Mesendoderm (in vitro differentiated cells): ENCODE measurements at regions not wholly inside any gene's neighbourhood (a gene's known extent, or its start where the extent isn't known, plus 50 kb on each side); places are given as distances from the start of the nearest gene placed in this dataset.

Experiments used
- DNase-seq: peaks from one replicate; pipeline ENCODE4 v3.0.0; 2013
- H2AK5ac ChIP-seq: 2 replicates; pipeline ENCODE4 v1.6.1; 2013; ENCODE audit warnings: low read length, inconsistent platforms
- H2BK120ac ChIP-seq: 2 replicates; pipeline ENCODE4 v1.6.1; 2013; ENCODE audit warnings: low read depth, mild to moderate bottlenecking, low read length, moderate library complexity, mixed read lengths
- H2BK15ac ChIP-seq: replicated peaks from 2 replicates; pipeline ENCODE4 v1.6.1; 2013; ENCODE audit warnings: low read depth, mild to moderate bottlenecking, moderate library complexity
- H2BK5ac ChIP-seq: 2 replicates; pipeline ENCODE4 v1.6.1; 2013; ENCODE audit warnings: low read length, inconsistent platforms
- H3K18ac ChIP-seq: 2 replicates; pipeline ENCODE4 v1.6.1; 2013; ENCODE audit warnings: mild to moderate bottlenecking, low read length, mixed read lengths
- H3K23ac ChIP-seq: one replicate; pipeline ENCODE4 v1.6.1; 2013; ENCODE audit warnings: low read length
- H3K27ac ChIP-seq: 2 replicates; pipeline ENCODE4 v1.5.1; 2013; ENCODE audit warnings: low read depth, mild to moderate bottlenecking, inconsistent platforms, low read length, moderate library complexity
- H3K27me3 ChIP-seq: 2 replicates; pipeline ENCODE4 v1.6.1; 2013; ENCODE audit warnings: low read length, control low read depth, mild to moderate bottlenecking, inconsistent platforms; ENCODE audit not compliant: insufficient read depth, poor library complexity
- H3K36me3 ChIP-seq: 2 replicates; pipeline ENCODE4 v1.6.1; 2013; ENCODE audit warnings: low read length, inconsistent platforms; ENCODE audit not compliant: control insufficient read depth, insufficient read depth
- H3K4ac ChIP-seq: one replicate; pipeline ENCODE4 v1.6.1; 2013; ENCODE audit warnings: low read depth, mild to moderate bottlenecking, low read length, moderate library complexity
- H3K4me1 ChIP-seq: 2 replicates; pipeline ENCODE4 v1.6.1; 2013; ENCODE audit warnings: low read depth, low read length, inconsistent platforms; ENCODE audit not compliant: control insufficient read depth
- H3K4me2 ChIP-seq: 2 replicates; pipeline ENCODE4 v1.6.1; 2013; ENCODE audit warnings: low read length
- H3K4me3 ChIP-seq: 2 replicates; pipeline ENCODE4 v1.5.1; 2013; ENCODE audit warnings: mild to moderate bottlenecking, low read length
- H3K56ac ChIP-seq: one replicate; pipeline ENCODE4 v1.6.1; 2013; ENCODE audit warnings: low read length
- H3K79me1 ChIP-seq: 2 replicates; pipeline ENCODE4 v1.6.1; 2013; ENCODE audit warnings: low read length, inconsistent platforms
- H3K79me2 ChIP-seq: 2 replicates; pipeline ENCODE4 v1.6.1; 2013; ENCODE audit warnings: mild to moderate bottlenecking, low read length; ENCODE audit not compliant: control insufficient read depth, insufficient read depth
- H3K9ac ChIP-seq: 2 replicates; pipeline ENCODE4 v1.6.1; 2013; ENCODE audit warnings: low read length, inconsistent platforms
- H4K5ac ChIP-seq: one replicate; pipeline ENCODE4 v1.6.1; 2013; ENCODE audit warnings: low read length
- H4K8ac ChIP-seq: one replicate; pipeline ENCODE4 v1.6.1; 2013; ENCODE audit warnings: low read depth, mild to moderate bottlenecking, control low read depth, low read length, moderate library complexity
- WGBS: extraction: QIAGEN DNeasy Blood & Tissue Kit; methylation state at CpG from one replicate; pipeline ENCODE4 v1.1.7; 2013; ENCODE audit warnings: low lambda C conversion rate, missing lambda C conversion rate; ENCODE audit not compliant: insufficient coverage; ENCODE audit errors: extremely low coverage; 5-methylcytosine and 5-hydroxymethylcytosine counted together

- H4K8ac ChIP-seq: no peak overlapping the region
- DNase-seq: no peak
Observed at GRCh38 chr18:34320267-34320666, 95.6 kb upstream of the NOL4 start.

GRCh38 chr18:34321066-34321465, 96.4 kb upstream of the NOL4 start:
- Histone ChIP-seq H3K27ac (no peak overlapping the region), H4K5ac (no peak overlapping the region), H3K4ac (no peak overlapping the region), H2BK15ac (no peak overlapping the region), H2AK5ac (no peak overlapping the region), H3K23ac (no peak overlapping the region), H3K18ac (no peak overlapping the region), H2BK5ac (no peak overlapping the region), H3K4me1 (no peaks in the 10 kb centered on the region), H3K79me2 (no peaks in the 10 kb centered on the region), H3K4me2 (no peak overlapping the region), H2BK120ac (no peak overlapping the region), H3K56ac (no peak overlapping the region), H3K4me3 (no peak overlapping the region), H3K36me3 (no peaks in the 10 kb centered on the region), H4K8ac (no peak overlapping the region), H3K9ac (no peak overlapping the region), H3K79me1 (no peaks in the 10 kb centered on the region), H3K27me3 (no peaks in the 10 kb centered on the region)
- WGBS: no CpG with 5 or more reads among the region's 2 CpGs
- no peak for DNase-seq

More at GRCh38 chr18:34320267-34320666, 95.6 kb upstream of the NOL4 start:
- Histone ChIP-seq H2BK15ac (no peak overlapping the region), H3K79me1 (no peaks in the 10 kb centered on the region), H2AK5ac (no peak overlapping the region), H3K56ac (no peak overlapping the region), H3K4me2 (no peak overlapping the region), H3K9ac (no peak overlapping the region), H4K5ac (no peak overlapping the region), H3K4ac (no peak overlapping the region), H3K79me2 (no peaks in the 10 kb centered on the region), H2BK120ac (no peak overlapping the region), H2BK5ac (no peak overlapping the region), H3K27me3 (no peaks in the 10 kb centered on the region), H3K4me3 (no peak overlapping the region), H3K36me3 (no peaks in the 10 kb centered on the region), H3K23ac (no peak overlapping the region), H3K4me1 (no peaks in the 10 kb centered on the region), H3K27ac (no peak overlapping the region), H3K18ac (no peak overlapping the region)
- no CpG with 5 or more reads among the region's 2 CpGs for WGBS

- Histone ChIP-seq H2BK120ac (no peak overlapping the region), H3K18ac (no peak overlapping the region), H3K79me2 (no peaks in the 10 kb centered on the region), H3K4me3 (no peak overlapping the region), H3K9ac (no peak overlapping the region), H3K79me1 (no peaks in the 10 kb centered on the region), H2BK5ac (no peak overlapping the region), H3K23ac (no peak overlapping the region), H3K4me2 (no peak overlapping the region), H3K4ac (no peak overlapping the region), H3K27ac (no peak overlapping the region), H3K27me3 (no peaks in the 10 kb centered on the region), H2BK15ac (no peak overlapping the region), H2AK5ac (no peak overlapping the region), H4K5ac (no peak overlapping the region), H3K4me1 (no peaks in the 10 kb centered on the region), H3K56ac (no peak overlapping the region), H4K8ac (peak overlapping the region; percentile 76), H3K36me3 (no peaks in the 10 kb centered on the region)
- DNase-seq: peak; percentile 67
- WGBS: no CpG with 5 or more reads among the region's 16 CpGs
Observed at GRCh38 chr18:34322365-34323289, 97.9 kb upstream of the NOL4 start.

GRCh38 chr18:34329840-34330239, 105.1 kb upstream of the NOL4 start:
- Histone ChIP-seq H3K56ac (no peak overlapping the region), H3K79me2 (no peaks in the 10 kb centered on the region), H4K5ac (no peak overlapping the region), H3K18ac (no peak overlapping the region), H3K4ac (no peak overlapping the region), H2BK5ac (no peak overlapping the region), H3K27ac (no peak overlapping the region), H3K9ac (no peak overlapping the region), H2BK15ac (no peak overlapping the region), H3K27me3 (no peaks in the 10 kb centered on the region), H3K36me3 (no peaks in the 10 kb centered on the region), H3K23ac (no peak overlapping the region), H2BK120ac (no peak overlapping the region), H3K4me1 (no peaks in the 10 kb centered on the region), H3K4me3 (no peak overlapping the region), H2AK5ac (no peak overlapping the region), H3K79me1 (no peaks in the 10 kb centered on the region), H4K8ac (no peak overlapping the region), H3K4me2 (no peak overlapping the region)
- WGBS: no CpG with 5 or more reads among the region's 1 CpG
- DNase-seq: no peak

- Histone ChIP-seq H3K23ac (no peak overlapping the region), H3K79me2 (no peaks in the 10 kb centered on the region), H3K27ac (no peak overlapping the region), H2BK5ac (no peak overlapping the region), H2BK15ac (no peak overlapping the region), H4K5ac (no peak overlapping the region), H3K4ac (no peak overlapping the region), H3K4me2 (no peak overlapping the region), H3K79me1 (no peaks in the 10 kb centered on the region), H2BK120ac (no peak overlapping the region), H3K27me3 (no peaks in the 10 kb centered on the region), H3K9ac (no peak overlapping the region), H3K36me3 (no peaks in the 10 kb centered on the region), H3K56ac (no peak overlapping the region), H2AK5ac (no peak overlapping the region), H4K8ac (no peak overlapping the region), H3K18ac (no peak overlapping the region), H3K4me3 (no peak overlapping the region), H3K4me1 (no peaks in the 10 kb centered on the region)
- WGBS: no CpG with 5 or more reads among the region's 3 CpGs
- no peak for DNase-seq
Observed at GRCh38 chr18:34330308-34330707, 105.6 kb upstream of the NOL4 start.
